HG03432 (cell line): ENCODE measurements at regions not wholly inside any gene's neighbourhood (a gene's known extent, or its start where the extent isn't known, plus 50 kb on each side); places are given as distances from the start of the nearest gene placed in this dataset.
A peak's percentile ranks its signal among the peaks of the same experiment; 100 is the strongest.

ENCODE experiments used
- ATAC-seq: cut with Tn5 transposase; IDR thresholded peaks from one replicate; pipeline ENCODE4 v1.9.1; 2021; ENCODE audit warnings: mild to moderate bottlenecking, moderate library complexity; ENCODE audit not compliant: unreplicated experiment

- no peak for ATAC-seq
Observed at GRCh38 chr3:107098864-107099263, 278.4 kb upstream of the CCDC54 start.

- no peak for ATAC-seq
Observed at GRCh38 chr3:107100137-107100536, 277.1 kb upstream of the CCDC54 start.

- ATAC-seq: no peak
Observed at GRCh38 chr3:107100573-107100972, 276.7 kb upstream of the CCDC54 start.

GRCh38 chr3:107103786-107104185 is 273.5 kb upstream of the CCDC54 start:
- ATAC-seq: no peak

- no peak for ATAC-seq
Observed at GRCh38 chr3:107106316-107106715, 270.9 kb upstream of the CCDC54 start.

- ATAC-seq: no peak
Observed at GRCh38 chr3:107106907-107107306, 270.3 kb upstream of the CCDC54 start.

GRCh38 chr3:107110596-107111305 is 266.5 kb upstream of the CCDC54 start:
- ATAC-seq: no peak

- no peak for ATAC-seq
Observed at GRCh38 chr3:107111872-107112271, 265.4 kb upstream of the CCDC54 start.

GRCh38 chr3:107112356-107112755 is 264.9 kb upstream of the CCDC54 start:
- no peak for ATAC-seq

GRCh38 chr3:107116251-107116650 is 261.0 kb upstream of the CCDC54 start:
- no peak for ATAC-seq

- ATAC-seq: no peak
Observed at GRCh38 chr3:107117156-107117555, 260.1 kb upstream of the CCDC54 start.

GRCh38 chr3:107117922-107118536 is 259.2 kb upstream of the CCDC54 start:
- ATAC-seq: peak; percentile 77

- no peak for ATAC-seq
Observed at GRCh38 chr3:107124885-107125284, 252.4 kb upstream of the CCDC54 start.

- ATAC-seq: no peak
Observed at GRCh38 chr3:107128946-107129345, 248.3 kb upstream of the CCDC54 start.

- no peak for ATAC-seq
Observed at GRCh38 chr3:107130089-107130700, 247.0 kb upstream of the CCDC54 start.

GRCh38 chr3:107132674-107133073 is 244.6 kb upstream of the CCDC54 start:
- no peak for ATAC-seq

GRCh38 chr3:107133891-107134290 is 243.3 kb upstream of the CCDC54 start:
- ATAC-seq: no peak

GRCh38 chr3:107142171-107142570 is 235.1 kb upstream of the CCDC54 start:
- ATAC-seq: no peak

GRCh38 chr3:107142786-107143575 is 234.3 kb upstream of the CCDC54 start:
- ATAC-seq: no peak

- no peak for ATAC-seq
Observed at GRCh38 chr3:107150675-107151074, 226.6 kb upstream of the CCDC54 start.

- no peak for ATAC-seq
Observed at GRCh38 chr3:107153981-107154380, 223.3 kb upstream of the CCDC54 start.
